Suprapubic skin (tissue), 4 donors: ENCODE measurements at regions not wholly inside any gene's neighbourhood (a gene's known extent, or its start where the extent isn't known, plus 50 kb on each side); places are given as distances from the start of the nearest gene placed in this dataset.

ENCODE experiments used
- EP300 ChIP-seq: sonication (generic); formaldehyde crosslinking; IDR thresholded peaks from one replicate; pipeline ENCODE4 v1.6.1; 2017; ENCODE audit warnings: antibody characterized with exemption
- POLR2A ChIP-seq, 2 donors: fragments of 450-650 bp; IDR thresholded peaks; one replicate each; pipeline ENCODE4 v1.6.1; 2017; ENCODE audit warnings: antibody characterized with exemption in 2 of 2, mild to moderate bottlenecking in 2 of 2, moderate library complexity in 2 of 2
- POLR2AphosphoS5 ChIP-seq, 3 donors: sonication (generic); formaldehyde crosslinking; IDR thresholded peaks; one replicate each; pipeline ENCODE4 v1.6.1; 2017; ENCODE audit warnings: antibody characterized with exemption in 3 of 3
- TF ChIP-seq, protein P1 (sequence below), 2 donors: fragments of 200-600 bp in 1 of 2; fragments of 450-650 bp in 1 of 2; sonication (generic) in 1 of 2; IDR thresholded peaks; one replicate each; pipeline ENCODE4 v1.5.1; 2016 to 2019; ENCODE audit warnings: antibody characterized with exemption in 2 of 2, mild to moderate bottlenecking in 1 of 2, moderate library complexity in 1 of 2

GRCh38 chr5:110250755-110251154 is 475.7 kb downstream of the TMEM232 start:
- TF ChIP-seq, protein P1, sequence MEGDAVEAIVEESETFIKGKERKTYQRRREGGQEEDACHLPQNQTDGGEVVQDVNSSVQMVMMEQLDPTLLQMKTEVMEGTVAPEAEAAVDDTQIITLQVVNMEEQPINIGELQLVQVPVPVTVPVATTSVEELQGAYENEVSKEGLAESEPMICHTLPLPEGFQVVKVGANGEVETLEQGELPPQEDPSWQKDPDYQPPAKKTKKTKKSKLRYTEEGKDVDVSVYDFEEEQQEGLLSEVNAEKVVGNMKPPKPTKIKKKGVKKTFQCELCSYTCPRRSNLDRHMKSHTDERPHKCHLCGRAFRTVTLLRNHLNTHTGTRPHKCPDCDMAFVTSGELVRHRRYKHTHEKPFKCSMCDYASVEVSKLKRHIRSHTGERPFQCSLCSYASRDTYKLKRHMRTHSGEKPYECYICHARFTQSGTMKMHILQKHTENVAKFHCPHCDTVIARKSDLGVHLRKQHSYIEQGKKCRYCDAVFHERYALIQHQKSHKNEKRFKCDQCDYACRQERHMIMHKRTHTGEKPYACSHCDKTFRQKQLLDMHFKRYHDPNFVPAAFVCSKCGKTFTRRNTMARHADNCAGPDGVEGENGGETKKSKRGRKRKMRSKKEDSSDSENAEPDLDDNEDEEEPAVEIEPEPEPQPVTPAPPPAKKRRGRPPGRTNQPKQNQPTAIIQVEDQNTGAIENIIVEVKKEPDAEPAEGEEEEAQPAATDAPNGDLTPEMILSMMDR (IDR thresholded peaks at IDR 0.05), result no peak
- TF ChIP-seq POLR2A (IDR thresholded peaks at IDR 0.05), result no peak
- no peak for TF ChIP-seq POLR2AphosphoS5 (IDR thresholded peaks at IDR 0.05)
- TF ChIP-seq EP300, result no peak
